ENCODE measurements at regions not wholly inside any gene's neighbourhood (a gene's known extent, or its start where the extent isn't known, plus 50 kb on each side); places are given as distances from the start of the nearest gene placed in this dataset.
"Not testable (repeated sequence)": the region's sequence is repeated elsewhere in the genome, so short reads cannot be mapped to it uniquely, and the experiment has no call there.

DNA sequence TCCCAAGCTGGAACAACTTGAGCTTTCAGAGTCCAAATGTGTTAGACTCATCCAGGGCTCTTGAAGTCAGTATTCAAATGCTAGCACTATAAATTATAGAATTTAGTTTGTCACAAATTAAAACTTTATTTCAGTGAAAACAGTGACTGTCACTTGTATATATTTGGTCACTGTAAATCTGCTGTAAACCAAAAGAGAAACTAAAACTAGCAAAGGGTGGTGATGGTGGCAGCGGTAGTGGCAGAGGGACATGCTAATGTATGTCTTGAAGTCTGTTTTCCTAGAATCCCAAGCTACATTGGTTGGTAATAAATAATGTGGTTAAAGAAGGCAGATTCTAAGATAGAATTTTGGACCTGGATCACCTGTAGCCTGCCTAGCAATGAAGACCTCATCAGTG, 140.4 kb upstream of the CENPW start:
- Mint-ChIP-seq H3K4me3 (no peak overlapping the region), H3K27ac (no peak overlapping the region), H3K9me3 (peaks cover 7% of the 10 kb centered on the region), H3K27me3 (no peaks in the 10 kb centered on the region), H3K4me1 (peaks cover 9% of the 10 kb centered on the region), H3K36me3 (ENCODE audit: low read depth) (no peaks in the 10 kb centered on the region)
- intact Hi-C loops (cut with micrococcal nuclease), result no loop called here
- no peak for DNase-seq

DNA sequence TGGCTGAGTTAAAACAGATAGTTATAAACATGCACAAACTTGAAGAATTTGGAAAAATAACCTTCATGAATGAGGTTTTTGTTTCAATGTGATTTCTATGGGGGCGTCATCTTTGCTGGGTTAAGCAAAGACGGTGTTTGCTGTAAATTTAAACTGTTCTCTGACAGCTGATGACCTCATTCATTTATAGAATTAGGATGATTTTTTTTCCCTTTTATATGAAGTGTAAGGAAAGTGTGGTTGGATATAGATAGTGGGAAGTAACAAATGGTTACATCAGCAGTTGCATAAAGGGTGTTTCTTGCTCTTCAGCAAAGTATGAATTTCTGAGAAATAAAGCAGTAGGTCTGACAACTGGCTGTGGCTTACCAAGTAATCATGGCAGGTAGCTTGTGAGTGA, 137.2 kb upstream of the CENPW start:
- H3K27ac Mint-ChIP-seq, result no peak overlapping the region
- no peaks in the 10 kb centered on the region for H3K9me3 Mint-ChIP-seq
- DNase-seq, result no peak
- intact Hi-C loops (cut with micrococcal nuclease), result no loop called here
- H3K4me3 Mint-ChIP-seq, result no peak overlapping the region
- H3K4me1 Mint-ChIP-seq, result peaks cover 6% of the 10 kb centered on the region
- H3K36me3 Mint-ChIP-seq (ENCODE audit: low read depth), result no peaks in the 10 kb centered on the region
- H3K27me3 Mint-ChIP-seq, result no peaks in the 10 kb centered on the region

DNA sequence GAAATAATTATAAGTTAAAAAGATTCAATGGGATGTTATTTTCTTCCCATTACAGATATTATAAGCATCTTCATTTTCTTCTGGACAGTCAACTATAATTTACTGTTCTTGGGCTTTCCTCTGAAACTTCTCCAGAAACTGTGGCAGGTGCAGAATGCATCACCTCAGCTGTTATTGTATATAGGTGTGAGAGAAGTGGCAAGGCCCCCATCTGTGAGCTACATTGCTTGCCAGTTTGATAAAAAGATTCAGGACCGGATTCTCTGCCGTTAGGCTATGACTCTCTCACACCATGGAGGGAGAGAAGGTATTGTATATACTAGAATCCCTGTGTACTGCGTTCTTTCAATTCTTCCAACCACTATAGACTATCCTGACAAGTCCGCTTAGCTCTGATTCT, 135.8 kb upstream of the CENPW start:
- H3K9me3 Mint-ChIP-seq, result no peaks in the 10 kb centered on the region

DNA sequence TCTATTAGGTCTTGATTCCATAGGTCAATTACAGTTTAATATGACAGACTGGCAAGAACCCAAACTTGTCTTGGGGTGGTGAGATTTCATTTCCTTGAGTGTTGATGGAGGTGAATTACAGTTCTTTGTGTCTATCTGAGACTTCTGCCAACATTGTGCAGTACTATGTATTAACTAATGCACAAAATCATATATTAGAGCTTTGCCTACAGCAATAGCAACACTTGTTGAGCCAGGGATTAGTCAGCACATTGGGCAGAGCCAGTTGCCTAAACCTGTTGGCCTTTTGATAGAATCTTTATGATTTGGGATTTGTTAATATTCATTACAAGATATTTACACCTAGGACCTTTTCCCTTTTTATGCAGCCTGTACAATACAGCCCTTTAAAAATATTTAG, 135.3 kb upstream of the CENPW start:
- no peaks in the 10 kb centered on the region for H3K27me3 Mint-ChIP-seq

More for the DNA sequence above, 135.8 kb upstream of the CENPW start:
- Mint-ChIP-seq H3K27ac (no peak overlapping the region), H3K4me3 (no peak overlapping the region), H3K27me3 (no peaks in the 10 kb centered on the region), H3K4me1 (peaks cover 5% of the 10 kb centered on the region), H3K36me3 (ENCODE audit: low read depth) (no peaks in the 10 kb centered on the region)
- intact Hi-C loops (cut with micrococcal nuclease), result no loop called here
- no peak for DNase-seq

DNA sequence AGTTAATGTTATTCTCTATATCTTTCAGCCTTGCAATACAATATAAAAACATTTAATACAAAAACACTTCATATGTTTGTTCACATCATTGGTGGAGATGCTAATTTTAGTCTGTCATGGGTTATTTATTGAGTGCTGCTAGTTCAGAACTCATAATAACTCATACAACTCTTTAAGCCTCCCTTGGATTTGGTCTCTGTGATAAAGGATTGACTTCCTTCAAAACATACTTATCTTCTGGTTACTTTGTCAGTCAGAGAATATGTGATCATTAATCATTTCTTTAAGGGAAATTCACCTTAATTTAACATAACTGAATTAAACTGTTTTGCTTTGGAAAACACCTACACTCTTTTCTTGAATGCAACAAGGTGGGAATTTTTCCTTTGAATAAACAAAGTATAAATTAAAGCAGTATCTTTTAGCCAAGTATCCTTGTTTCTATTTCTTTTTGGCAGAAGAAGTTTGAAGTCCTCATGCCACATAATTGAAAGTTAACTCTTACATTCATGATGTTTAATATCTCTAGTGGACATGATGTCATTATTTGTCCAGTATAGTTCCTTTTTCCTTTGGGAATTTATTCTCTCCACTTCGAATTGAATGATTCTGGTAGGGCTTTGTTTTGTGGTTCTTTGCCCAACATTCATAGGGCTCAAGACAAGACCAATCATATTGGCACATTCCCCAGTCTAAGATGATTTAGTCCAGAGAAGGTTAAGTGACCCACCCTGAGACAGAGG, 133.2 kb upstream of the CENPW start:
- no peaks in the 10 kb centered on the region for H3K36me3 Mint-ChIP-seq (ENCODE audit: low read depth)
- no peak for DNase-seq
- no peak overlapping the region for H3K4me3 Mint-ChIP-seq
- intact Hi-C loops (cut with micrococcal nuclease), result no loop called here
- H3K9me3 Mint-ChIP-seq, result no peaks in the 10 kb centered on the region
- H3K4me1 Mint-ChIP-seq, result no peaks in the 10 kb centered on the region
- no peak overlapping the region for H3K27ac Mint-ChIP-seq
- no peaks in the 10 kb centered on the region for H3K27me3 Mint-ChIP-seq

More for the DNA sequence above, 135.3 kb upstream of the CENPW start:
- Mint-ChIP-seq H3K4me3 (no peak overlapping the region), H3K9me3 (no peaks in the 10 kb centered on the region), H3K36me3 (ENCODE audit: low read depth) (no peaks in the 10 kb centered on the region), H3K4me1 (peaks cover 2% of the 10 kb centered on the region), H3K27ac (no peak overlapping the region)
- no peak for DNase-seq
- intact Hi-C loops (cut with micrococcal nuclease), result no loop called here

DNA sequence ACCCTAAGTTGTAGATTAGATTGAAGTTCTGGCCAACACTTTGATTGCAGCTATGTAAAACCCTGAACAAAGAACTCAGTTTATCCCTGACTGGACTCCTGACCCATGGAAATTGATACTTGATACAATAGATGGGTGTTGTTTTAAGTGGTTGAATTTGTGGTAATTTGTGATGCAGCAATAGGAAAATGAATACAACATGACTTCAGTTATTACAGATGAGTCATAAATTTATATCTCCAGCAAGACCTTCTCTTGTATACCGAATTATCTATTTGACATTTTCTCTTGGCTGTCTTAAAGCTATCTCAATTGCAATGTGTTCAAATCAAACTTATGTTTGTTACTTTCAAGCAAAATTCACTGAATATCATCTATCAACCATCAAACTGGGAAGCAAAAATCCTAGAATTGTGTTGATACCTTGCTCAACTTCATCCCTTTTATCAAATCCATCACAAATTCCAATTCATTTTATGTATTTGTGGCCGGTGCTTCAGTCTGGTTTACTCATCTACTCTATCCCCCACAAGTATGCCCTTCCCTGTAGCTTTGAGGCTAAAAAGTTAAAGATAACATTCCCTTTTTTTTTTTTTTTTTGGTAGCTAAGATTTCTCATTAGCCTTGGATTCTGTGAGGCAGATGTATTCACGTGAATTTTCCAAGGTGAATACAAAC, 129.4 kb upstream of the CENPW start:
- no peak overlapping the region for H3K4me3 Mint-ChIP-seq
- H3K9me3 Mint-ChIP-seq, result no peaks in the 10 kb centered on the region
- intact Hi-C loops (cut with micrococcal nuclease), result no loop called here
- no peaks in the 10 kb centered on the region for H3K27me3 Mint-ChIP-seq
- H3K4me1 Mint-ChIP-seq, result no peaks in the 10 kb centered on the region
- H3K36me3 Mint-ChIP-seq (ENCODE audit: low read depth), result no peaks in the 10 kb centered on the region
- DNase-seq, result no peak
- no peak overlapping the region for H3K27ac Mint-ChIP-seq

DNA sequence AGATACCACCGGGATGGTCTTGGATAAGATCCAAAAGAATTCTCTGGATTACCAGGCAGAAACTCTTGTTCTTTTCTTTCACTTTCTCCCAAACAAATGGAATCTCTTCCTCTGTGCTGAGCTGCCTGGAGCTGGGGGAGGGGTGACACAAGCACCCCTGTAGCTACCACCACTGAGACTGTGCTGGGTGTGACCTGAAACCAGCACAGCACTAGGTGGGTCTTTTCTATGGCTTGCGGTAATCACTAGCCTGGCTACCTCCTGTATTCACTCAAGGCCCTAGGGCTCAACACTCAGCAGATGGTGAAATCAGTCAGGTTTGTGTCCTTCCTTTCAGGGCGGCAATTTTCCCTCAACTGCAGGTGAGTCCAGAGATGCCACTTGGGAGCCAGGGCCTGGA, 122.4 kb upstream of the CENPW start:
- Mint-ChIP-seq H3K4me1 (no peaks in the 10 kb centered on the region), H3K4me3 (no peak overlapping the region), H3K27ac (no peak overlapping the region), H3K9me3 (no peaks in the 10 kb centered on the region), H3K27me3 (no peaks in the 10 kb centered on the region), H3K36me3 (ENCODE audit: low read depth) (no peaks in the 10 kb centered on the region)
- no peak for DNase-seq
- intact Hi-C loops (cut with micrococcal nuclease), result no loop called here

DNA sequence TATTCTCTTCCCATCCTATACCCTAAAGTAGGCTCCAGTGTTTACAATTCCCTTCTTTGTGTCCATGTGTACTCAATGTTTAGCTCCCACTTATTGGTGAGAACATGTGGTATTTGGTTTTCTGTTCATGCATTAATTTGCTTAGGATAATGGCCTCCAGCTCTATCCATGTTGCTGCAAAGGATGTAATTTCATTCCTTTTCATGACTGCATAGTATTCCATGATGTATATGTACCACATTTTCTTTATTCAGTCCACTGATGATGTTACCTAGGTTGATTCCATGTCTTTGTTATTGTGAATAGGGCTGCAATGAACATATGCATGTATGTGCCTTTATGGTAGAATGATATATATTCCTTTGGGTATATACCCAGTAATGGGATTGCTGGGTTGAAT, 119.0 kb upstream of the CENPW start:
- not testable (repeated sequence) for H3K27ac Mint-ChIP-seq; H3K4me3 Mint-ChIP-seq; H3K36me3 Mint-ChIP-seq (ENCODE audit: low read depth)

DNA sequence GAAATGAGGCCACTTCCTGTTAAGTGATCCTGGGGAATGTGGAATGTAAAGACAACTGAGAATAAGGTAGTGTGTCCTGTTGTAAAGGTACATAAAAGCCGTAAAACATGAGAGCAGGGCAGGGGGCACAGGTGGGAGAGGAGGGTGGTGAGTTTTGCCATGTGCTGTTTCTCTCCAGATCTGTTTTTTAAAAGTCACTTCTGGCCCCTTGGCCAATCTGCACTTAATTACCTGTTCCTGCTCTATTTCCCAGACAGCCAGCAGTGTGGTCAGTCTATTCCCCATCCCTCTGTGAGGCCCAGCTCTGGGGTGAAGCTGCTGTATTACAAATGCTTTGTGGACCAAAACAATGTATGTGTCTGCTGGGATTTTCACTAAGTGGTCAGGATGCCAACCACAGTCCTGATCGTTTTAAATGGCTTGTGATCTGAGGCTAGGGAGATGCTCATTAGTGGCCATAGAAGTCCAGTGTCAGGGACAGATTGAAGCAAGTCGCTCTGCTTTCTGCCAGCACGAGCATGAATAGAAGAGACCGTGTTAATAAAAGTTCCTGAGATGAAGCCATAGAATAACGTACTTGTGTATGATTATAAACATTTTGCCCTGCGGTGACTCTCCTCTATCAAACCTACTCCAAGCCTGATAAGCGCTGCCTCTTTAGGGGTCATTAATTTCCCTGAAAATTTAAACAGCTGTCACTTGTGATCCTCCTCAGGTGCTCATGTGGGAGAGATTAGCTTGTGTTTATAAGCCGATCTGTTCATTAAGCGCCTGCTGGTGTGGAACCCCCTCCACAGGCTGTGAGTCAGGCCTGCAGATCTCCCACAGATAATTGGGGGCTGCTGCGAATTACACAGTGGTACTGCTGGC, 111.8 kb upstream of the CENPW start:
- no peak for DNase-seq
- Mint-ChIP-seq H3K27ac (no peak overlapping the region), H3K4me1 (no peaks in the 10 kb centered on the region), H3K9me3 (no peaks in the 10 kb centered on the region), H3K27me3 (no peaks in the 10 kb centered on the region), H3K4me3 (no peak overlapping the region), H3K36me3 (ENCODE audit: low read depth) (no peaks in the 10 kb centered on the region)
- intact Hi-C loops (cut with micrococcal nuclease), result no loop called here

More for the DNA sequence above, 119.0 kb upstream of the CENPW start:
- H3K27me3 Mint-ChIP-seq; H3K9me3 Mint-ChIP-seq; H3K4me1 Mint-ChIP-seq; DNase-seq; intact Hi-C loops (cut with micrococcal nuclease): not testable (repeated sequence)

DNA sequence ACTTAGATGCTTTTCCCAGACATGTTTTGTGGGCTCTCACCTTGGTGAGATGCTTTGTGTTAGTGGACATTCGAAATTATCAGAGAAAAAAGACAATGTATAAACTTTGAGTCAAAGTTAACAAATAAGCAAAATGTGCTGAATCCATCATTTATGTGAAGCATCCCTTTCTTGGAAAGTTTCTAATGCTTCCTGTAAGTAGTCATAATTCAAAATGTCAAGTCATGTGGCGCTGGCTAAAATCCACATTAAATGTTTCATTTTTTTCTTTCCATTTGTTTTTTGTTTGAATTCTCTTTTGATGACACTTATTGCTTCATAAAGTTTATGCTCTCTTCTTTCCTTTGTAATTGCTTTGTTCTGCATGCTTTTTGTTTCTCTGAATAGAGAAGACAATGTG, 107.2 kb upstream of the CENPW start:
- no peaks in the 10 kb centered on the region for H3K27me3 Mint-ChIP-seq
- no peak overlapping the region for H3K4me3 Mint-ChIP-seq
- no peaks in the 10 kb centered on the region for H3K36me3 Mint-ChIP-seq (ENCODE audit: low read depth)
- intact Hi-C loops (cut with micrococcal nuclease), result no loop called here
- no peaks in the 10 kb centered on the region for H3K9me3 Mint-ChIP-seq
- no peaks in the 10 kb centered on the region for H3K4me1 Mint-ChIP-seq
- DNase-seq, result no peak
- no peak overlapping the region for H3K27ac Mint-ChIP-seq

DNA sequence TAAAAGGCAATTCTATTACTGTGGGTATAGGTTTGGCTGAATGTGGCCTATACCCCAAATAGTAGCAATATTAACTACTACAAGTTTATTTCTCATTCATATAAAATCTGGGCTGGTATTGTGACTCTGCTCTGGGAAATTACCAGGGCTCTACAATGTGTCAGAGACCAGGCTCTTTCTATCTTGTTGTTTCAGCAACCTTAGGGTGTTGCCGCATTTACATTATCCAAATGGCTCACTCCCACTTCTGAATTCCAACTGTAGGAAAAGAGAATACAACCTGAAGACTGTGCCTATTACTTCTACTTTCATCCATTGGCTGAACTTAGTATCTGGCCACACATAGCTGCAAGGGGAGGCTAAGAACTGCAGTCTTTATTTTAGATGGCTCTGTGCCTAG, 106.7 kb upstream of the CENPW start:
- H3K27me3 Mint-ChIP-seq, result no peaks in the 10 kb centered on the region
- H3K4me1 Mint-ChIP-seq, result no peaks in the 10 kb centered on the region
- no peak overlapping the region for H3K27ac Mint-ChIP-seq
- DNase-seq, result no peak
- H3K4me3 Mint-ChIP-seq, result no peak overlapping the region
- intact Hi-C loops (cut with micrococcal nuclease), result no loop called here
- no peaks in the 10 kb centered on the region for H3K36me3 Mint-ChIP-seq (ENCODE audit: low read depth)
- H3K9me3 Mint-ChIP-seq, result no peaks in the 10 kb centered on the region

DNA sequence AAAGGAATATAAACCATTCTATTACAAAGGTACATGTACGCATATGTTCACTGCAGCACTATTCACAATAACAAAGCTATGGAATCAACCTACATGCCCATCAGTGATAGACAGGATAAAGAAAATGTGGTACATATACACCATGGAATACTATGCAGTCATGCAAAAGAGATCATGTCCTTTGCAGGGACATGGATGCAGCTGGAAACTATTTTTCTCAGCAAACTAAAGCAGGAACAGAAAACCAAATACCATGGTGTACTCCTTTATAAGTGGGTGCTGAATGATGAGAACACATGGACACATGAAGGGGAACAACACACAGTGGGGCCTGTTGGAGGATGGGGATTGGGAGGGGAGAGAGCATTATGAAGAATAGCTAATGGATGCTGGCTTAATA, 104.6 kb upstream of the CENPW start:
- intact Hi-C loops (cut with micrococcal nuclease), result no loop called here
- H3K9me3 Mint-ChIP-seq, result peaks cover 5% of the 10 kb centered on the region
- no peaks in the 10 kb centered on the region for H3K36me3 Mint-ChIP-seq (ENCODE audit: low read depth)
- H3K4me3 Mint-ChIP-seq, result no peak overlapping the region
- DNase-seq, result no peak
- H3K27ac Mint-ChIP-seq, result no peak overlapping the region
- H3K4me1 Mint-ChIP-seq, result no peaks in the 10 kb centered on the region
- H3K27me3 Mint-ChIP-seq, result no peaks in the 10 kb centered on the region

DNA sequence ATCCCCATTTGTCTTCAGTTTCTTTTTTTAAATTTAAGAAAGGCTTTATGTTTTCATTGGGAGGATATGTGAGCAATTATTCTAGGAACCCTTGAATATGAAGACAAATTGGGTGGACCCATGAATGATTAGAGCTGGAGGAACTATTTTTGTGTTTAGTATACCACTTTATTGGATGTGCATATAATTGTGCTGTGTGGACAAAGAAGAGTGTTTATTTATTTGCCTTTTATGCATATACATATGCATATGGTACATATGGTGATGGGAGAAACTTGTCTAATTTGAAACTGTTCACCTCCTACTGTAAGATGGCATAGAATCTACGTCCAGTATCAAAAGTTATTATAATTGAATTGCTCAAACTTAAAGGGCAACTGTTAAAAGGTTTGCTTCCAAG, 94.8 kb upstream of the CENPW start:
- Mint-ChIP-seq H3K4me1 (no peaks in the 10 kb centered on the region), H3K27me3 (no peaks in the 10 kb centered on the region), H3K4me3 (no peak overlapping the region), H3K9me3 (no peaks in the 10 kb centered on the region), H3K36me3 (ENCODE audit: low read depth) (no peaks in the 10 kb centered on the region), H3K27ac (no peak overlapping the region)
- intact Hi-C loops (cut with micrococcal nuclease), result no loop called here
- no peak for DNase-seq

DNA sequence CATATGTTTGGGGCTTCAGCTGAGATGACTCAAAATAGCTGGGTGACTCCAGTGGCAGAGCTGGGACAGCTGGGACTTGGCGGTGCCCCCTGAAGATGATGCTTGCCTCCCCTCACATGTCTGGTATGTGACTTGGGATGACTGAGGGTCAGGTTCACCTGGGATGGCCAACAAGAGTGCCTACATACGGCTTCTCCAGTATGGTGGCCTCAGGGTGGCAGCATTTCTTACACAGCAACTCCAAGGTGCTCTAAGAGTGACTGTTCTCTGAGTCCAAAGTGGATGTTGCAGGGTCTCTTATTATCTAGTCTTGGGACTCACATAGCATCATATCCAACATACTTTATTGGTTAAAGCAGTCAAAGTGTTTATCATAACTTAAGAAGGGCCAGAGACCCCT, 87.8 kb upstream of the CENPW start:
- no peak overlapping the region for H3K27ac Mint-ChIP-seq
- no peaks in the 10 kb centered on the region for H3K9me3 Mint-ChIP-seq
- intact Hi-C loops (cut with micrococcal nuclease), result no loop called here
- H3K27me3 Mint-ChIP-seq, result no peaks in the 10 kb centered on the region
- no peak overlapping the region for H3K4me3 Mint-ChIP-seq
- no peaks in the 10 kb centered on the region for H3K4me1 Mint-ChIP-seq
- H3K36me3 Mint-ChIP-seq (ENCODE audit: low read depth), result no peaks in the 10 kb centered on the region
- no peak for DNase-seq
